Retinal pigment epithelial cell (primary cell): ENCODE measurements at regions not wholly inside any gene's neighbourhood (a gene's known extent, or its start where the extent isn't known, plus 50 kb on each side); places are given as distances from the start of the nearest gene placed in this dataset.

Experiments
- DNase-seq: peaks from one replicate; pipeline ENCODE4 v3.0.0-alpha.2; 2010; ENCODE audit warnings: low read depth
- H3K4me3 ChIP-seq: 2 replicates; pipeline ENCODE4 v1.5.1; 2011; ENCODE audit warnings: mild to moderate bottlenecking, low read length, control low read depth, moderate library complexity
- TF ChIP-seq, protein P1 (sequence below): conservative IDR thresholded peaks from 2 replicates; pipeline ENCODE4 v1.5.1; 2011; ENCODE audit warnings: low read depth, low read length, control low read depth, inconsistent platforms

DNA sequence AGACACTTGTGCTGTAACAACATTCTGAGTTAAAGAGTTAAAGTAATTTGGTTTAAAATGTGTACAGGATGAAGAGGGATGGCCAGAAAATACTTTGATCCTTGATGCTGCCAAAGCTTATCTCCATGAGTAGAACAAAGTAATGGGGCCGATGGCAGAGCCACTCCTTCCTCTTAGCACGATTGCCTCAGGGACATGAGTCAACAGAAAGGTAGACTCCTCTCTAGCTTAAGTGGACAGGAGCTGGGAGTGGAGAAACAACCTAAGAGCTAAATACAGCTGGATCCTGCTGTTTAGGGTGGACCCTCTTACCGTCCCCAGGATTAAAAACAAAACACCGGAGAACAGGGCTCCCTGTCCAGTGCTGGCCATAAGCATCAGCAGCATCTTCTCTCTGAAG, 267.3 kb downstream of the IRX1 start:
- no peak for DNase-seq
- no peak overlapping the region for H3K4me3 ChIP-seq
- TF ChIP-seq, protein P1, sequence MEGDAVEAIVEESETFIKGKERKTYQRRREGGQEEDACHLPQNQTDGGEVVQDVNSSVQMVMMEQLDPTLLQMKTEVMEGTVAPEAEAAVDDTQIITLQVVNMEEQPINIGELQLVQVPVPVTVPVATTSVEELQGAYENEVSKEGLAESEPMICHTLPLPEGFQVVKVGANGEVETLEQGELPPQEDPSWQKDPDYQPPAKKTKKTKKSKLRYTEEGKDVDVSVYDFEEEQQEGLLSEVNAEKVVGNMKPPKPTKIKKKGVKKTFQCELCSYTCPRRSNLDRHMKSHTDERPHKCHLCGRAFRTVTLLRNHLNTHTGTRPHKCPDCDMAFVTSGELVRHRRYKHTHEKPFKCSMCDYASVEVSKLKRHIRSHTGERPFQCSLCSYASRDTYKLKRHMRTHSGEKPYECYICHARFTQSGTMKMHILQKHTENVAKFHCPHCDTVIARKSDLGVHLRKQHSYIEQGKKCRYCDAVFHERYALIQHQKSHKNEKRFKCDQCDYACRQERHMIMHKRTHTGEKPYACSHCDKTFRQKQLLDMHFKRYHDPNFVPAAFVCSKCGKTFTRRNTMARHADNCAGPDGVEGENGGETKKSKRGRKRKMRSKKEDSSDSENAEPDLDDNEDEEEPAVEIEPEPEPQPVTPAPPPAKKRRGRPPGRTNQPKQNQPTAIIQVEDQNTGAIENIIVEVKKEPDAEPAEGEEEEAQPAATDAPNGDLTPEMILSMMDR: no peak

DNA sequence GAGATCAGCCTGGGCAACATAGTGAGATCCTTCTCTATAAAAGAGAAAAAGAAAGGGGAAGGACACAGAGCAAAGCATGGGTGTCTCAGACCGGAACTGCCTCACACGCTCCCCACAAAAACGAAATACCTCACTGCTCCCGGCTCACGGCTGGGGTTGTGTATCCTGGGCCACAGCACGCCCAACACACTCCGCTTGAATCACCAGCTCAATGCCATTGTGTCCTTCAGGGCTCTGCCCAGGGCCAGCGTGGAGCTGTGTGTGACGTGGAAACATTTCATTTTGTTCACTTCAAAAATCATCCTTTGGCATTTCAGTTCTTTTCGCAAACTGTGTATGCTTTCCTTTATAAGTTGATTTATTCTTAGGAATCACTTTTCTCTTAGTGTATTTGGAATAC, 279.5 kb downstream of the IRX1 start:
- no peak overlapping the region for H3K4me3 ChIP-seq
- TF ChIP-seq, protein P1: no peak
- no peak for DNase-seq

DNA sequence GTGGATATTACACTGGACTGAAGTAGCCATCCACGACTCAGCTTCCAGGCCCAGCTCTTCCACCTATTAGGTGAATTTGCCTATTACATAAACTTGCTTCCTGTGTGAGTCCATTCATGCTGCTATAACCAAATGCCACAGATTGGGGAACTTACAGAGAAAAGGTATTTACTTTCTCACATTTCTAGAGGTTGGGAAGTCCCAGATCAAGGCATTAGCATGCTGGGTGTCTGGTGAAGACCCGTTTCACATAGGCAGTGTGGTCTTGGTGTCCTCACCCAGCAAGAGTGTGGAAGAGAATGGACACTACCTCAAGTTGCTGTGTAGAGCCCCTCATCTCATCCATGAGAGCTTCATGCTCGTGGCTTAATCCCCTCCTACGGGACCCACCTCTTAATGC, 282.6 kb downstream of the IRX1 start:
- no peak overlapping the region for H3K4me3 ChIP-seq
- TF ChIP-seq, protein P1: no peak
- no peak for DNase-seq

DNA sequence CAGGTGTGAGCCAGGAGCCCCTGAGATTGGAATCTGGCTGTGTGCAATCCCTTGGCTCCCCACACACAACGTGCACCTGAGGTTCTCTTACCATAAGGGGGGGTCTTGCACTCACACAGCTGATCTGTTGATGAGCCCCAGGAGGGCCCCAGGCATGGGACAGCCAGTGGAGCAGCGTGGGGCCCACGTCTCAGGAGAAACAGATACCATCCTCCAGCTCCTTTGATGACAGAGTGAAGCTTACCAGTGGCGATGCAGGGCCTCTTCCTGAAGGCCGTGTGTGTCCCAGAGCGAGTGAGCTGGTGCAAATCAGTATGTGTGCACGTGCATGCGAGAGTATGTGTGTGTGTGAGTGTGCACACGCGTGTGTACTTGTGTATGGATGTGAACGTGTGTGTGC, 287.4 kb downstream of the IRX1 start:
- TF ChIP-seq, protein P1: no peak
- DNase-seq: no peak
- no peak overlapping the region for H3K4me3 ChIP-seq

DNA sequence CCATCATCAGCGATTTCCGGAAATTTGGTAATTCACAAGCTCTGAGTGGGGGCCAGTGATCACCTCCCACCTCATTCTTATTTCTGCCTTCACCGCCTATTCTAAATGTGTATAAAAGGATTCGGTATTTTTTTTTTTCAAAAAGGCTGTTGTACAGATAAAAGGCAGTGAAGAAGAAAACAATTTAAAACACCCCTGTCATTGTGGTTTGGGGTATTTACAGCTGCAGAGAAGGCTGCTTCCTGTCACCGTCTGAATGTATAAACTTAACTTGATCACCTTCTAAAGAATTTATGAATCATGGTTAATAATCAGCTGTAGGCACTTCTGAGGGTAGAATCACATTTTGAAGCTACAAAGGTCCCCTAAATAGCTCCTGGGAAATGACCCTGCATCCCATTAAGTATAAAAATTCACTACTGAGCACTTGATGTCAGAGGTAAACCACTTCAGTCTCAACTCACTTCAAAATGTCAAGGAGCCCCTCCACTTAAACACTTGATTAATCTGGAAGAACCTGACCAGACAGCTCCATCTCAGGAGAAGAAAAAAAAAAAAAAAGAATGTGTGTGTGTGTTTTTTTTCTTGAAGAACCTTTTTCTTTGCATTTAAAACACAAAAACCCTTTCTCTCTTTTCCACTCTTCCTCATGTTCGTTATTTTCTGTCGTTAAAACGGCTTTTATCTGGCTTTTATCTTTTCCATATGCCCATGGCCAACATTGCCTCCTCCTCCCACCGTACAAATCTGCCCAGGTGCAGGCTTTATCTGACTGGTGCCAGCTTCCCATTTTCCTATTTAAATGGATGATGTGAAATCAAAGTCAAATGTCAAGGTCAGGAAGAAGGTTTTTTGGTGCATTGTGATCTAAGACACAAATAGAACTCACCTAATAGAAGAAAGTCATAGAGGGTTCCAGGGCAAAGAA, 291.2 kb downstream of the IRX1 start:
- TF ChIP-seq, protein P1: no peak
- DNase-seq: no peak
- H3K4me3 ChIP-seq: no peak overlapping the region

DNA sequence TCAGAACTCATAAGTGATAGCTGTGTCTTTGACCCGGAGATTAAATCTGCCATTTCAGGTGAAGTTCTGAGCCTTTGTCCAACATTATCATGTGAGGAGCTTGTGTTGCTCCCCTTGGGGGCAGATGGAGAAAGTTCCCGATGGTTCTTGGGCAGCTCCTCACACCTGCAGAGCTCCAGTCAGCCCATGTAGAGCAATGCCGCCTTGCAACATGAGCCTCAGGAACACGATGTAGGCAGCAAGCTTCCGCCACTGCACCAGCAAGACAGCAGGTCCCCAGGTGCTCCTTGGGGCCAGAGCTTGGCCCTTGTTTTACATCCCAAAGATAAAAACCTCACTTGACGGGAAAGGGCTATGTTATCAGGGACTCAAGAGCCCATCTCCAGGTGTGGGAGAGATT, 292.7 kb downstream of the IRX1 start:
- TF ChIP-seq, protein P1: no peak
- no peak overlapping the region for H3K4me3 ChIP-seq
- DNase-seq: no peak
